Neural progenitor cell (in vitro differentiated cells): ENCODE measurements at regions not wholly inside any gene's neighbourhood (a gene's known extent, or its start where the extent isn't known, plus 50 kb on each side); places are given as distances from the start of the nearest gene placed in this dataset.

Experiments used
- DNase-seq: peaks from one replicate; pipeline ENCODE4 v3.0.0-alpha.2; 2016; ENCODE audit warnings: low spot score
- H2AFZ ChIP-seq: fragments of 200-600 bp; sonication (generic); replicated peaks from 2 replicates; pipeline ENCODE4 v1.6.1; 2016; ENCODE audit warnings: antibody characterized with exemption
- H3F3A ChIP-seq: fragments of 200-600 bp; sonication (generic); 2 replicates; pipeline ENCODE4 v1.6.1; 2016; ENCODE audit warnings: antibody characterized with exemption, low read depth
- H3K27ac ChIP-seq: fragments of 200-600 bp; sonication (generic); 2 replicates; pipeline ENCODE4 v1.5.1; 2016; ENCODE audit warnings: mild to moderate bottlenecking
- H3K27me3 ChIP-seq: fragments of 200-600 bp; sonication (generic); 2 replicates; pipeline ENCODE4 v1.6.1; 2016; ENCODE audit warnings: mild to moderate bottlenecking, moderate library complexity
- H3K36me3 ChIP-seq: fragments of 200-600 bp; sonication (generic); 2 replicates; pipeline ENCODE4 v1.5.1; 2016
- H3K4me1 ChIP-seq: fragments of 200-600 bp; sonication (generic); 2 replicates; pipeline ENCODE4 v1.6.1; 2016; ENCODE audit warnings: mixed run types
- H3K4me2 ChIP-seq: fragments of 200-600 bp; sonication (generic); 2 replicates; pipeline ENCODE4 v1.6.1; 2016
- H3K4me3 ChIP-seq: fragments of 200-600 bp; sonication (generic); 2 replicates; pipeline ENCODE4 v1.5.1; 2016
- H3K79me2 ChIP-seq: fragments of 200-600 bp; sonication (generic); 2 replicates; pipeline ENCODE4 v1.6.1; 2016; ENCODE audit warnings: low read depth
- H3K9ac ChIP-seq: fragments of 200-600 bp; sonication (generic); 2 replicates; pipeline ENCODE4 v1.6.1; 2016
- H3K9me3 ChIP-seq: fragments of 200-600 bp; sonication (generic); 2 replicates; pipeline ENCODE4 v1.5.1; 2016; ENCODE audit warnings: low read depth
- H4K20me1 ChIP-seq: fragments of 200-600 bp; sonication (generic); 2 replicates; pipeline ENCODE4 v1.6.1; 2016; ENCODE audit warnings: low read depth
- H3K27ac Mint-ChIP-seq: 3 replicates; pipeline ENCODE4 v1.8.0; 2021; ENCODE audit warnings: mixed read lengths
- H3K27me3 Mint-ChIP-seq: 2 replicates; pipeline ENCODE4 v1.8.0; 2022; ENCODE audit warnings: low read depth, mild to moderate bottlenecking, inconsistent platforms, moderate library complexity, mixed read lengths; ENCODE audit not compliant: insufficient read depth
- H3K36me3 Mint-ChIP-seq: 3 replicates; pipeline ENCODE4 v1.8.0; 2021; ENCODE audit warnings: mixed read lengths
- H3K4me1 Mint-ChIP-seq: 3 replicates; pipeline ENCODE4 v1.8.0; 2021; ENCODE audit warnings: mixed read lengths
- H3K4me3 Mint-ChIP-seq: 3 replicates; pipeline ENCODE4 v1.8.0; 2021; ENCODE audit warnings: mild to moderate bottlenecking, moderate library complexity, mixed read lengths
- H3K9me3 Mint-ChIP-seq: 3 replicates; pipeline ENCODE4 v1.8.0; 2020; ENCODE audit warnings: mixed read lengths
- CTCF ChIP-seq: fragments of 200-600 bp; sonication (generic); IDR thresholded peaks from 2 replicates; pipeline ENCODE4 v1.5.1; 2017; ENCODE audit warnings: antibody characterized with exemption, mild to moderate bottlenecking
- EZH2 ChIP-seq: fragments of 200-600 bp; sonication (generic); IDR thresholded peaks from 2 replicates; pipeline ENCODE4 v1.6.1; 2017; ENCODE audit warnings: antibody characterized with exemption, mild to moderate bottlenecking, moderate library complexity
- EZH2phosphoT487 ChIP-seq: fragments of 200-600 bp; sonication (generic); IDR thresholded peaks from 2 replicates; pipeline ENCODE4 v1.6.1; 2017; ENCODE audit warnings: antibody characterized with exemption

GRCh38 chr6:21665110-21665391, 71.5 kb downstream of the SOX4 start:
- Mint-ChIP-seq H3K27me3 (peaks cover 20% of the 10 kb centered on the region), H3K4me3 (peak overlapping the region; percentile 96), H3K9me3 (peaks cover 2% of the 10 kb centered on the region), H3K27ac (peak overlapping the region; percentile 91), H3K36me3 (peaks cover 10% of the 10 kb centered on the region), H3K4me1 (peaks cover 35% of the 10 kb centered on the region)
- Histone ChIP-seq H3K79me2 (peaks cover 43% of the 10 kb centered on the region), H3K27ac (no peak overlapping the region), H2AFZ (peak overlapping the region; percentile 92), H3K27me3 (peaks cover 21% of the 10 kb centered on the region), H3K4me1 (peaks cover 26% of the 10 kb centered on the region), H4K20me1 (peaks cover 22% of the 10 kb centered on the region), H3F3A (peaks cover 31% of the 10 kb centered on the region), H3K36me3 (peaks cover 10% of the 10 kb centered on the region), H3K9me3 (no peaks in the 10 kb centered on the region), H3K9ac (no peak overlapping the region), H3K4me3 (peak overlapping the region; percentile 97), H3K4me2 (peak overlapping the region; percentile 93)
- TF ChIP-seq CTCF: no peak
- no peak for TF ChIP-seq EZH2
- no peak for TF ChIP-seq EZH2phosphoT487
- no peak for DNase-seq

- H3K4me1 ChIP-seq: peaks cover 26% of the 10 kb centered on the region
- no peak overlapping the region for H3K9ac ChIP-seq
- Mint-ChIP-seq H3K27me3 (peaks cover 20% of the 10 kb centered on the region), H3K9me3 (peaks cover 2% of the 10 kb centered on the region), H3K36me3 (peaks cover 15% of the 10 kb centered on the region), H3K4me1 (peaks cover 40% of the 10 kb centered on the region), H3K27ac (peak overlapping the region; percentile 91), H3K4me3 (peak overlapping the region; percentile 96)
- H3K27me3 ChIP-seq: peaks cover 21% of the 10 kb centered on the region
- no peaks in the 10 kb centered on the region for H3K9me3 ChIP-seq
- H3K79me2 ChIP-seq: peaks cover 48% of the 10 kb centered on the region
- TF ChIP-seq EZH2phosphoT487 (no peak), EZH2 (no peak), CTCF (no peak)
- DNase-seq: peak; percentile 80
- H4K20me1 ChIP-seq: peaks cover 27% of the 10 kb centered on the region
- peak overlapping the region; percentile 14 for H2AFZ ChIP-seq
- H3K36me3 ChIP-seq: peaks cover 12% of the 10 kb centered on the region
- peak overlapping the region; percentile 82 for H3K27ac ChIP-seq
- H3K4me2 ChIP-seq: peak overlapping the region; percentile 93
- peaks cover 31% of the 10 kb centered on the region for H3F3A ChIP-seq
- H3K4me3 ChIP-seq: peak overlapping the region; percentile 97
These were observed 72.0 kb downstream of the SOX4 start for GRCh38 chr6:21665392-21666200.

- H3K79me2 ChIP-seq: peaks cover 55% of the 10 kb centered on the region
- Mint-ChIP-seq H3K4me3 (peak overlapping the region; percentile 96), H3K36me3 (peaks cover 15% of the 10 kb centered on the region), H3K27me3 (peaks cover 18% of the 10 kb centered on the region), H3K27ac (peak overlapping the region; percentile 95), H3K4me1 (peaks cover 41% of the 10 kb centered on the region), H3K9me3 (peaks cover 2% of the 10 kb centered on the region)
- H3K4me1 ChIP-seq: peaks cover 26% of the 10 kb centered on the region
- H2AFZ ChIP-seq: peak overlapping the region; percentile 62
- H3K27ac ChIP-seq: peak overlapping the region; percentile 82
- H4K20me1 ChIP-seq: peaks cover 33% of the 10 kb centered on the region
- H3K27me3 ChIP-seq: peaks cover 21% of the 10 kb centered on the region
- peak overlapping the region; percentile 97 for H3K4me3 ChIP-seq
- H3K9ac ChIP-seq: peak overlapping the region; percentile 46
- no peaks in the 10 kb centered on the region for H3K9me3 ChIP-seq
- peak; percentile 91 for DNase-seq
- peak overlapping the region; percentile 93 for H3K4me2 ChIP-seq
- peaks cover 31% of the 10 kb centered on the region for H3F3A ChIP-seq
- peaks cover 17% of the 10 kb centered on the region for H3K36me3 ChIP-seq
- no peak for TF ChIP-seq CTCF
- no peak for TF ChIP-seq EZH2
- TF ChIP-seq EZH2phosphoT487: no peak
These were observed 72.7 kb downstream of the SOX4 start for GRCh38 chr6:21666201-21666691.
